Glomerular visceral epithelial cell (primary cell): ENCODE measurements at regions not wholly inside any gene's neighbourhood (a gene's known extent, or its start where the extent isn't known, plus 50 kb on each side); places are given as distances from the start of the nearest gene placed in this dataset.
A peak's percentile ranks its signal among the peaks of the same experiment; 100 is the strongest.

ENCODE experiments used
- DNase-seq: peaks from one replicate; pipeline ENCODE4 v3.0.0-alpha.2; 2016; ENCODE audit errors: extremely low spot score

- DNase-seq = no peak
Observed at GRCh38 chr6:28736121-28736520, 187.7 kb downstream of the TRIM27 start.

- DNase-seq = no peak
Observed at GRCh38 chr6:28737750-28738395, 185.9 kb downstream of the TRIM27 start.

DNA sequence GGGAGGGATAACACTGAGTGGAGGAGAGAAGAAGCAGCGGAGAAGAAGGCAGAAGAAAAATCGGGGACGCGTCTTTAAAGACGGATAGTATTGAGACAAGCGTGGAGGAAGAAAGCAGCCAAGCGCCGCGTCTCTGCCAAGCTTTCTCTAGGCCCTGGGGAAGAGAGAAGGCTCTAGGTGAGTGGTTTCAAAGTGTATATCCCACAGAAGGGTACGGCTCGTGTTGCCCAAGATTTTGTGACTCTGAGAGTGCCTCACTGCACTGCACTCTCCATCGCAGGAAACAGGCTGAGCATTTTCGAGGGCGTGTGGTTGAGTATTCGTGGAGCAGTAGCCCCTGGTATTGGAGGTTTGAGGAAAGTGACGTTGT, 185.4 kb downstream of the TRIM27 start:
- no peak for DNase-seq

- no peak for DNase-seq
Observed at GRCh38 chr6:28741363-28741762, 182.4 kb downstream of the TRIM27 start.

GRCh38 chr6:28742668-28743270, 181.0 kb downstream of the TRIM27 start:
- peak; percentile 42 for DNase-seq

GRCh38 chr6:28743271-28743789, 180.5 kb downstream of the TRIM27 start:
- no peak for DNase-seq

- DNase-seq = no peak
Observed at GRCh38 chr6:28747083-28747630, 176.6 kb downstream of the TRIM27 start.

GRCh38 chr6:28747631-28748157, 176.1 kb downstream of the TRIM27 start:
- peak; percentile 61 for DNase-seq

GRCh38 chr6:28748192-28748591, 175.6 kb downstream of the TRIM27 start:
- no peak for DNase-seq

DNA sequence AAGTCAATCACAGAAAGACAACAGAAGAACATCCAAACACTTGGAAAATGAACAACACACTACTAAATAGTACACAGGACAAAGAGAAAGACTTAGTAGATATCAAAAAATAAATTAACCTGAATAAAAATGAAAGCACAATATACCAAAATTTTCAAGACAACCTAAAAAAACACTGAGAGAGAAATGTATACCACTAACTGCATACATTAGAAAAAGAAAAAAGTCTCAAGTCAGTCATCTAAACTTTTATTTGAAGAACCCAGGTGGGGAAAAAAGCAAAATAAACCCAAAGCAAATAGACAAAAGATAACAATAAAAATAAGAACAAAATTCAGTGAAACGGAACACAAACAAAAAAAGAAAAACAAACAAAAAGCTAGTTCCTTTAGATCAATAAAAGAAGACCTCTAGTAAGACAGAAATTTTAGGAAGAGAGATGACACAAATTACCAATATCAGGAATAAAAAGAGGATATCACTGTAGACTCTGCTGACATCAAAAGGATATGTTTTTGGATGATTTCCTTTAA, 172.8 kb downstream of the TRIM27 start:
- no peak for DNase-seq

- DNase-seq = no peak
Observed at GRCh38 chr6:28751514-28751913, 172.3 kb downstream of the TRIM27 start.

DNA sequence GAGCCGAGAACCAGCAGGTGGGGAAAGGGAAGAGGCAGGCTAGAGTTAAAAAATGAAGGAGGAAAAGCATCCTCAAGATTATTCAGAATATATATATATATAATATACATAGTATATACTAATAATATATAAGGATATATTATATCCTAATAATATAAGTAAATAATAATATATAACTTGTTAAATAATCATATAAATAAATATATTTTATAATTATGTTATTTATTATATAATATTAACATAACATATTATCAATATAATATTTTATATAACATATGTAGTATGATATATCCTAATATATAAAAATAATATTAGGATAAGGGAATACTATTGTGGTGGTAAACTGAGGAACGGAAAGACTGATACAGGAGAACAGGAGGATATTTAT, 171.8 kb downstream of the TRIM27 start:
- no peak for DNase-seq

DNA sequence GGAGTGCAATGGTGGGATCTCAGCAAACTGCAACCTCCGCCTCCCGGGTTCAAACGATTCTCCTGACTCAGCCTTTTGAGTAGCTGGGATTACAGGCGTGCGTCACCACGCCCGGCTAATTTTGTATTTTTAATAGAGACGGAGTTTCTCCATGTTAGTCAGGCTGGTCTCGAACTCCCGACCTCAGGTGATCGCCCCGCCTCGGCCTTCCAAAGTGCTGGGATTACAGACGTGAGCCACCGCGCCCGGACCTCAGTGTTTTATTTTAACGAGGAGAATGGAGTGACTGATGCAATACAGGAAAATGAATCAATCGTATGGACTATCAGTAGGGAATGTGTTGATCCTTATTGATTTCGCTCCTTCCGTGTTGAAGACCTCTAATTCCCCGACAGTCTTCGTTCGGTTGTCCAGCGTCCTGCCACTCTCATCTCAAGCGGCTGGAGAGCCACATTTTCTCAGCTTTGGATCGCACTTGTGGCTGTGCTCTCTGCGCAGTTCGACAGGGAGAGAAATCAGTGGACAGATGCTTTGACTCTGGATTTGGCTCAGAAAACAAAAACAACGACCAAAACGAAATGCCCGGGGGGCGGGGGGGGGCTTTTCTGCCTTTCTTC, 166.2 kb downstream of the TRIM27 start:
- DNase-seq = no peak

DNA sequence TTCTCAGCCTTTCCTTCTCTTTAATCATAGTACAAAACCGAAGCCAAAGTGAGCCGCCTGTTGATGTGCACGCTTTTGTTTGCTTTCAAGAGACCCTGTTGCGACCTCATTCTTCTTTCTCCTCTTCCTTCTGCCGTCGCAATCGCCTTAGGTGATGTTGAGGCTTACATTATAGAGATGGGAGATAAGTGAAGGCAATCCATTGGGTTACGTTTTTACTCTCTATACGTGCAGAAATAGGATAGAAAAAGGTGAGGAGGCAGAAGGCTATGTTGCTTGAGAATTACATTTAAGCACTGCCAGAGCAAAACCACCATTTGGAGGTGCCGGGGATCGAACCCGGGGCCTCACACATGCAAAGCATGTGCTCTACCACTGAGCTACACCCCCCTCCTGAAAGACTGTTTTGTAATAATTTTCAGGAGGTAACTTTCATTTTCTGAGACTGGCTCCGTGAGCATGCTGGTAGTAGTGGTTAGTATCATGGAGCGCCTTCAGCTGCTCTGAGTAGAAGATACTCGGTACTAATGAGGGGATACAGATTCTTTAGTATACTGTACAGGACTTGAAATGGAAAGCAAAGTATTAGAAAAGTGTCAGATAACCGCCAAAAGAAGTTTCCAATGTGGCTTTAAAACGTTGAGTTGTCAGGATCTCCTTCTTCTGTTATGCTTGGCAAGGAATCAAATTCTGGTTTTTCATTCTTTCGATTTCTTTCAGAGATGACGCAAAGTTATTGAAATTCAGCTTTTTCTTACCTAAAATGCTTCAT, 165.6 kb downstream of the TRIM27 start:
- no peak for DNase-seq

- no peak for DNase-seq
Observed at GRCh38 chr6:28758818-28759235, 165.0 kb downstream of the TRIM27 start.

GRCh38 chr6:28764014-28764723, 159.6 kb downstream of the TRIM27 start:
- no peak for DNase-seq

DNA sequence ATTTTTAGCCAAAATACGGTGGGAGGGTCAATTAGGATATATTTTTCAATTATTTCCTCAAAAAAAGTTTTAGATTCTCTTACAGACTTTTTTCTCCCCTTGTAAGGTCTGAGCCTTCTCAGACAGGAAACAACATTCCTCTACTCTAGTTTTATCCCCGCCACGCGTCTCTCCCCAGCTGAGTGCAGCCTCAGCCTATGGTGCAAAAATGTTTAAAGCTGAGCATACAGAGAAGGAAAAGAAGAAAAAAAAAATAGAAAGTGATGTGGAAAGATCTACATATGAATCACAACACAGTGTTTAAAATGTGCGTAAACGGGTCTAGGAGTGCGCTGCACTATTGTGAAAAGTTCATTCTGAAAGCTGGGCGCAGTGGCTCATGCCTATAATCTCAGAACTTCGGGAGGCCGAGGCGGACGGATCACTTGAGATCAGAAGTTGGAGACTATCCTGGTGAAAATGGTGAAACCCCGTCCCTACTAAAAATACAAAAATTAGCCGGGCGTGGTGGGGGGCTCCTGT, 159.0 kb downstream of the TRIM27 start:
- DNase-seq = no peak

GRCh38 chr6:28765978-28766351, 157.8 kb downstream of the TRIM27 start:
- DNase-seq = no peak

GRCh38 chr6:28766426-28766825, 157.4 kb downstream of the TRIM27 start:
- DNase-seq = no peak

- DNase-seq = no peak
Observed at GRCh38 chr6:28767133-28767532, 156.7 kb downstream of the TRIM27 start.

DNA sequence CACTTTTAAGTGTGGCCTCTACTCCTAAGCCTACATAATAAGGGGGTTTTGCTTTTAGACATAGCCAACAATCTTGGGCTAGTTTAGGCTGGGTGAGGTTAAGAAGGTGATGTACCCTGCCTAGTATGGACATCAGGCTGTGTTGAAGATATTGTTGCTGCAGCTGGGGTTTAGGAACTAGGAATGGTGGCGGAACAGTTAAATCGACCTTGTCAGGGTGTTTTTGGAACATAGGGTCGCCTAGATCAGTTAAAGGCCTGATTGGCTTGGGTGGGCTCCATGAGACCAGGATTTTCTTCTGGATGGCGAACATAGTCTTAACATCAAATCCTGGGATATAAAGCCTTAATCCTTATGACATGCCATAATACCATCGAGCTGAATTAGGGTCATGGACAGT, 156.1 kb downstream of the TRIM27 start:
- no peak for DNase-seq
